ENCODE measurements at regions not wholly inside any gene's neighbourhood (a gene's known extent, or its start where the extent isn't known, plus 50 kb on each side); places are given as distances from the start of the nearest gene placed in this dataset.

DNA sequence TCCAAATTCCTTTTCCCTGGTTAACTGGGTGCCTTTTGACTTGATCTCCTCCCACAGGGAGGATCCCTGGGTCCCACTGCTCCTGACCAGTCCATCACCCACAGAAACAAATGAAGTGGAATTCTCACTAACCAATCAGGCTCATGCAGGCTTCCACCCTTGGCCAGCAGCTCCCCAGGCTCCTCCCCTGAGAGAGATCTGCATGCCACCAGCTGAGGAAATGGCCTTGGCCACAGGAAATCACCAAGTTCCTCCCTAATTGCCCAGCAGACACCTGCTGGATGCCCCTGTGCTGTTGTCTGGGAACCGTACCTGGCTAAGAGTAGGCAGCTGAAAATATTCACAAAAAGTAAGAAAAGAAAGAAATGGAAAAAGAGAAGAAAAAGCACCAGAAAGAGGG lies 207.4 kb downstream of the NCK2 start:
- no peak for TF ChIP-seq CTCF (IDR thresholded peaks at IDR 0.05)
- TF ChIP-seq POLR2A (IDR thresholded peaks at IDR 0.05), result no peak
